B cell (primary cell): ENCODE measurements at regions not wholly inside any gene's neighbourhood (a gene's known extent, or its start where the extent isn't known, plus 50 kb on each side); places are given as distances from the start of the nearest gene placed in this dataset.
"Not testable (repeated sequence)": the region's sequence is repeated elsewhere in the genome, so short reads cannot be mapped to it uniquely, and the experiment has no call there.

Source experiments
- ATAC-seq: fragments of 200-7000 bp; cut with Tn5 transposase; one replicate; pipeline ENCODE4 v1.10.0; 2021; ENCODE audit warnings: low read depth, mild to moderate bottlenecking, moderate number of reproducible peaks, moderate library complexity
- CTCF ChIA-PET: fragments of 350-600 bp; sonication (Branson Sonifier 250); formaldehyde crosslinking; loops from one replicate; lab custom pipeline; 2021; ENCODE audit warnings: antibody characterized with exemption, inconsistent platforms; lab: Charles Lee
- POLR2A ChIA-PET: fragments of 350-600 bp; sonication (Branson Sonifier 250); formaldehyde crosslinking; loops from one replicate; lab custom pipeline; 2021; ENCODE audit warnings: antibody characterized with exemption; lab: Charles Lee
- DNase-seq: peaks from one replicate; pipeline ENCODE4 v3.0.0; 2013
- H2AFZ ChIP-seq: 2 replicates; pipeline ENCODE4 v1.6.1; 2012; ENCODE audit warnings: mild to moderate bottlenecking, low read depth, low read length; ENCODE audit not compliant: insufficient read depth, poor library complexity, severe bottlenecking
- H3K27ac ChIP-seq, 2 donors: 1 replicate in 1 of 2; 2 replicates in 1 of 2; pipeline ENCODE4 v1.5.1; 2012 to 2013; ENCODE audit warnings: low read length in 2 of 2, mild to moderate bottlenecking in 2 of 2, moderate library complexity in 1 of 2
- H3K27me3 ChIP-seq, 4 experiments: fragments of 200-600 bp in 1 of 4; sonication (generic) in 1 of 4; replicated peaks in 1 of 4; 1 replicate in 2 of 4; 2 replicates in 2 of 4; pipeline versions ENCODE4 v1.6.1 to v1.7.0; 2013 to 2016; ENCODE audit warnings: low read length in 3 of 4, mild to moderate bottlenecking in 2 of 4, mixed read lengths in 1 of 4, moderate library complexity in 1 of 4; ENCODE audit not compliant: insufficient read depth in 4 of 4, control insufficient read depth in 3 of 4; ENCODE audit errors: control extremely low read depth in 1 of 4
- H3K36me3 ChIP-seq, 2 experiments: replicated peaks in 1 of 2; 1 replicate in 1 of 2; 2 replicates in 1 of 2; pipeline versions ENCODE4 v1.6.1 to v1.7.1; 2013; ENCODE audit warnings: low read length in 1 of 2; ENCODE audit not compliant: insufficient read depth in 2 of 2, control insufficient read depth in 1 of 2; ENCODE audit errors: control extremely low read depth in 1 of 2, extremely low read depth in 1 of 2
- H3K4me1 ChIP-seq, 2 donors: fragments of 200-600 bp in 1 of 2; sonication (generic) in 1 of 2; 1 replicate in 1 of 2; 2 replicates in 1 of 2; pipeline versions ENCODE4 v1.5.1 to v1.6.1; 2013 to 2017; ENCODE audit warnings: low read length in 2 of 2; ENCODE audit not compliant: control insufficient read depth in 2 of 2, insufficient read depth in 2 of 2
- H3K4me2 ChIP-seq: replicated peaks from 2 replicates; pipeline ENCODE3; 2012; ENCODE audit warnings: mild to moderate bottlenecking, low read depth, low read length; ENCODE audit not compliant: poor library complexity, severe bottlenecking
- H3K4me3 ChIP-seq, 5 experiments: fragments of 200-600 bp in 1 of 5; sonication (generic) in 1 of 5; 1 replicate in 3 of 5; 2 replicates in 2 of 5; pipeline versions ENCODE4 v1.5.1 to v1.7.0; 2011 to 2016; ENCODE audit warnings: low read length in 4 of 5, mild to moderate bottlenecking in 4 of 5, low read depth in 2 of 5, control low read depth in 1 of 5, moderate library complexity in 1 of 5; ENCODE audit not compliant: insufficient read depth in 1 of 5; ENCODE audit errors: control extremely low read depth in 1 of 5, extremely low read depth in 1 of 5
- H3K79me2 ChIP-seq: fragments of 200-600 bp; sonication (generic); one replicate; pipeline ENCODE4 v1.6.0; 2016; ENCODE audit warnings: low read length; ENCODE audit not compliant: control insufficient read depth, insufficient read depth
- H3K9ac ChIP-seq: fragments of 200-600 bp; sonication (generic); 2 replicates; pipeline ENCODE4 v1.6.1; 2017; ENCODE audit warnings: mild to moderate bottlenecking, low read length, moderate library complexity
- H3K9me3 ChIP-seq, 3 donors: one replicate each; pipeline versions ENCODE4 v1.6.1 to v1.7.1; 2013; ENCODE audit warnings: low read length in 2 of 3; ENCODE audit not compliant: control insufficient read depth in 2 of 3, insufficient read depth in 1 of 3; ENCODE audit errors: control extremely low read depth in 1 of 3
- H4K20me1 ChIP-seq: 2 replicates; pipeline ENCODE4 v1.6.0; 2012; ENCODE audit warnings: mild to moderate bottlenecking, low read length; ENCODE audit not compliant: insufficient read depth, control insufficient read depth, poor library complexity, severe bottlenecking
- H3K27ac Mint-ChIP-seq: one replicate; pipeline ENCODE4 v1.8.0; 2021; ENCODE audit warnings: mixed read lengths
- H3K27me3 Mint-ChIP-seq: one replicate; pipeline ENCODE4 v1.8.0; 2021; ENCODE audit warnings: mixed read lengths
- H3K4me1 Mint-ChIP-seq: one replicate; pipeline ENCODE4 v1.8.0; 2021; ENCODE audit warnings: mixed read lengths
- H3K4me3 Mint-ChIP-seq: one replicate; pipeline ENCODE4 v1.8.0; 2021; ENCODE audit warnings: mixed read lengths
- H3K9me3 Mint-ChIP-seq: one replicate; pipeline ENCODE4 v1.8.0; 2022; ENCODE audit warnings: mixed read lengths; ENCODE audit not compliant: insufficient read depth
- EZH2 ChIP-seq: IDR thresholded peaks from 2 replicates; pipeline ENCODE4 v1.6.1; 2012; ENCODE audit warnings: borderline replicate concordance, low read depth, mild to moderate bottlenecking, moderate library complexity, low read length; ENCODE audit not compliant: insufficient read depth, poor library complexity, severe bottlenecking
- WGBS: methylation state at CpG from one replicate; pipeline ENCODE4 v1.1.5; 2013; ENCODE audit warnings: missing lambda C conversion rate; ENCODE audit not compliant: insufficient coverage; 5-methylcytosine and 5-hydroxymethylcytosine counted together
- intact Hi-C: fragments of 100-400 bp; cut with micrococcal nuclease; formaldehyde crosslinking; loops from one replicate; pipeline ENCODE4 v1.10.0; 2022
- TF ChIP-seq, protein P1 (sequence below): fragments of 200-600 bp; IDR thresholded peaks from one replicate; pipeline ENCODE4 v1.8.0; 2022; ENCODE audit warnings: antibody characterized with exemption, mild to moderate bottlenecking

GRCh38 chr18:23324056-23324811, 128.9 kb upstream of the RIOK3 start:
- no peaks in the 10 kb centered on the region for H3K9me3 Mint-ChIP-seq
- H3K27ac Mint-ChIP-seq = no peak overlapping the region
- peaks cover 0 to 4% of the 10 kb centered on the region in 2 experiments for H3K36me3 ChIP-seq
- H3K27ac ChIP-seq = no peak overlapping the region
- no peaks in the 10 kb centered on the region for H3K9me3 ChIP-seq
- no peaks in the 10 kb centered on the region for H3K27me3 ChIP-seq
- no peak overlapping the region for H3K4me3 ChIP-seq
- H2AFZ ChIP-seq = no peak overlapping the region
- H3K4me2 ChIP-seq = no peak overlapping the region
- no peak for DNase-seq
- ATAC-seq = no peak
- POLR2A ChIA-PET = interaction anchor here (1.1 kb wide), 1 partner anchor 8 kb away, joined by 3 read pairs; no protein-coding TSS in a partner anchor
- H3K4me1 Mint-ChIP-seq = peaks cover 27% of the 10 kb centered on the region
- no peak for TF ChIP-seq EZH2
- TF ChIP-seq, protein P1, sequence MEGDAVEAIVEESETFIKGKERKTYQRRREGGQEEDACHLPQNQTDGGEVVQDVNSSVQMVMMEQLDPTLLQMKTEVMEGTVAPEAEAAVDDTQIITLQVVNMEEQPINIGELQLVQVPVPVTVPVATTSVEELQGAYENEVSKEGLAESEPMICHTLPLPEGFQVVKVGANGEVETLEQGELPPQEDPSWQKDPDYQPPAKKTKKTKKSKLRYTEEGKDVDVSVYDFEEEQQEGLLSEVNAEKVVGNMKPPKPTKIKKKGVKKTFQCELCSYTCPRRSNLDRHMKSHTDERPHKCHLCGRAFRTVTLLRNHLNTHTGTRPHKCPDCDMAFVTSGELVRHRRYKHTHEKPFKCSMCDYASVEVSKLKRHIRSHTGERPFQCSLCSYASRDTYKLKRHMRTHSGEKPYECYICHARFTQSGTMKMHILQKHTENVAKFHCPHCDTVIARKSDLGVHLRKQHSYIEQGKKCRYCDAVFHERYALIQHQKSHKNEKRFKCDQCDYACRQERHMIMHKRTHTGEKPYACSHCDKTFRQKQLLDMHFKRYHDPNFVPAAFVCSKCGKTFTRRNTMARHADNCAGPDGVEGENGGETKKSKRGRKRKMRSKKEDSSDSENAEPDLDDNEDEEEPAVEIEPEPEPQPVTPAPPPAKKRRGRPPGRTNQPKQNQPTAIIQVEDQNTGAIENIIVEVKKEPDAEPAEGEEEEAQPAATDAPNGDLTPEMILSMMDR = no peak
- CTCF ChIA-PET = no interaction called here
- no peaks in the 10 kb centered on the region for H3K27me3 Mint-ChIP-seq
- intact Hi-C loops = no loop called here
- no peaks in the 10 kb centered on the region for H4K20me1 ChIP-seq
- no peaks in the 10 kb centered on the region for H3K79me2 ChIP-seq
- H3K4me1 ChIP-seq = peaks cover 9 to 13% of the 10 kb centered on the region in 2 donors
- WGBS = 96% methylated on average over 9 of the region's 11 CpGs
- H3K9ac ChIP-seq = no peak overlapping the region
- no peak overlapping the region for H3K4me3 Mint-ChIP-seq

- Histone ChIP-seq H3K4me3 (no peak overlapping the region), H3K4me2 (no peak overlapping the region), H4K20me1 (no peaks in the 10 kb centered on the region), H3K9me3 (peaks cover 0 to 2% (median under 1%) of the 10 kb centered on the region in 3 donors), H3K36me3 (peaks cover 0 to 4% of the 10 kb centered on the region in 2 experiments), H3K27me3 (no peaks in the 10 kb centered on the region), H3K4me1 (peaks cover 9 to 13% of the 10 kb centered on the region in 2 donors), H3K79me2 (no peaks in the 10 kb centered on the region), H3K27ac (no peak overlapping the region), H2AFZ (no peak overlapping the region), H3K9ac (no peak overlapping the region)
- TF ChIP-seq EZH2 = no peak
- TF ChIP-seq, protein P1 = no peak
- ATAC-seq (no peak), DNase-seq (no peak)
- POLR2A ChIA-PET = no interaction called here
- peaks cover 2% of the 10 kb centered on the region for H3K9me3 Mint-ChIP-seq
- 100% methylated on average over 3 of the region's 4 CpGs for WGBS
- peaks cover 29% of the 10 kb centered on the region for H3K4me1 Mint-ChIP-seq
- no peak overlapping the region for H3K4me3 Mint-ChIP-seq
- H3K27ac Mint-ChIP-seq = no peak overlapping the region
- no peaks in the 10 kb centered on the region for H3K27me3 Mint-ChIP-seq
- intact Hi-C loops = no loop called here
- CTCF ChIA-PET = no interaction called here
These were observed 128.2 kb upstream of the RIOK3 start for GRCh38 chr18:23324861-23325260.

DNA sequence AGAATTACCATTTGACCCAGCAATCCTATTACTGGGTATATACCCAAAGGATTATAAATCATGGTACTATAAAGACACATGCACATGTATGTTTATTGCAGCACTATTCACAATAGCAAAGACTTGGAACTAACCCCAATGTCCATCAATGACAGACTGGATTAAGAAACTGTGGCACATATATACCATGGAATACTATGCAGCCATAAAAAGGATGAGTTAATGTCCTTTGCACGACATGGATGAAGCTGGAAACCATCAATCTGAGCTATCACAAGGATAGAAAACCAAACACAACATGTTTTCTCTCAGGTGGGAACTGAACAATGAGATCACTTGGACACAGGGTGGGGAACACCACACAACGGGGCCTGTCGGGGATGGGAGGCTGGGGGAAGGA, 123.4 kb upstream of the RIOK3 start:
- H3K9me3 ChIP-seq, H3K4me2 ChIP-seq, POLR2A ChIA-PET, H3K79me2 ChIP-seq, ATAC-seq, H4K20me1 ChIP-seq, H3K4me3 Mint-ChIP-seq, H2AFZ ChIP-seq, H3K4me3 ChIP-seq, H3K27ac ChIP-seq, H3K27me3 ChIP-seq, H3K9me3 Mint-ChIP-seq, H3K27ac Mint-ChIP-seq, H3K9ac ChIP-seq, intact Hi-C loops, DNase-seq, H3K27me3 Mint-ChIP-seq, H3K36me3 ChIP-seq: not testable (repeated sequence)
- H3K4me1 Mint-ChIP-seq = peaks cover 23% of the 10 kb centered on the region
- WGBS = no CpG with 5 or more reads among the region's 3 CpGs
- H3K4me1 ChIP-seq = peaks cover 9 to 13% of the 10 kb centered on the region in 2 donors
- CTCF ChIA-PET = interaction anchor here (0.6 kb wide), 1 partner anchor 106 kb away, joined by 3 read pairs; no protein-coding TSS in a partner anchor
